Ascending aorta (tissue), 2 donors: ENCODE measurements at regions not wholly inside any gene's neighbourhood (a gene's known extent, or its start where the extent isn't known, plus 50 kb on each side); places are given as distances from the start of the nearest gene placed in this dataset.

Experiments used
- DNase-seq, 2 donors: peaks; one replicate each; pipeline ENCODE4 v3.0.0-alpha.2; 2019; ENCODE audit warnings: low spot score in 2 of 2
- H3K27ac ChIP-seq, 2 donors: fragments of 200-600 bp; sonication (generic); one replicate each; pipeline ENCODE4 v1.5.1; 2016 to 2017; ENCODE audit warnings: mild to moderate bottlenecking in 1 of 2
- H3K27me3 ChIP-seq: fragments of 200-600 bp; sonication (generic); one replicate; pipeline ENCODE4 v1.5.1; 2017
- H3K36me3 ChIP-seq, 2 donors: fragments of 200-600 bp; sonication (generic); one replicate each; pipeline ENCODE4 v1.5.1; 2016
- H3K4me1 ChIP-seq, 2 donors: fragments of 200-600 bp; sonication (generic); one replicate each; pipeline ENCODE4 v1.5.1; 2016 to 2017; ENCODE audit warnings: mild to moderate bottlenecking in 1 of 2
- H3K4me3 ChIP-seq, 2 donors: fragments of 200-600 bp; sonication (generic); one replicate each; pipeline ENCODE4 v1.5.1; 2016 to 2017; ENCODE audit warnings: mild to moderate bottlenecking in 1 of 2
- H3K9me3 ChIP-seq, 2 donors: fragments of 200-600 bp; sonication (generic); one replicate each; pipeline ENCODE4 v1.5.1; 2016
- CTCF ChIP-seq, 3 experiments: fragments of 200-600 bp in 2 of 3; fragments of 450-650 bp in 1 of 3; sonication (generic) in 2 of 3; IDR thresholded peaks; one replicate each; pipeline ENCODE4 v1.5.1; 2016 to 2019; ENCODE audit warnings: antibody characterized with exemption in 3 of 3, mild to moderate bottlenecking in 1 of 3, moderate library complexity in 1 of 3
- intact Hi-C: fragments of 100-400 bp; cut with DNase I; formaldehyde crosslinking; loops from one replicate; pipeline ENCODE4 v1.15.1; 2023

GRCh38 chr7:16046041-16046440 is 359.6 kb upstream of the MEOX2 start:
- no peak overlapping the region for H3K4me3 ChIP-seq
- TF ChIP-seq CTCF (IDR thresholded peaks at IDR 0.05): no peak
- H3K27ac ChIP-seq: no peak overlapping the region
- DNase-seq: no peak
- H3K4me1 ChIP-seq: no peaks in the 10 kb centered on the region
- H3K36me3 ChIP-seq: no peaks in the 10 kb centered on the region
- no peaks in the 10 kb centered on the region for H3K9me3 ChIP-seq
- intact Hi-C loops: no loop called here
- no peaks in the 10 kb centered on the region for H3K27me3 ChIP-seq

GRCh38 chr7:16045296-16045695 is 358.8 kb upstream of the MEOX2 start:
- H3K4me3 ChIP-seq: no peak overlapping the region
- intact Hi-C loops: no loop called here
- H3K27me3 ChIP-seq: no peaks in the 10 kb centered on the region
- H3K27ac ChIP-seq: no peak overlapping the region
- TF ChIP-seq CTCF (IDR thresholded peaks at IDR 0.05): no peak
- H3K4me1 ChIP-seq: no peaks in the 10 kb centered on the region
- no peaks in the 10 kb centered on the region for H3K36me3 ChIP-seq
- no peaks in the 10 kb centered on the region for H3K9me3 ChIP-seq
- DNase-seq: no peak

GRCh38 chr7:16044645-16045044 is 358.2 kb upstream of the MEOX2 start:
- Histone ChIP-seq H3K36me3 (no peaks in the 10 kb centered on the region), H3K4me1 (no peaks in the 10 kb centered on the region), H3K4me3 (no peak overlapping the region), H3K27ac (no peak overlapping the region), H3K27me3 (no peaks in the 10 kb centered on the region), H3K9me3 (no peaks in the 10 kb centered on the region)
- TF ChIP-seq CTCF (IDR thresholded peaks at IDR 0.05): no peak
- intact Hi-C loops: no loop called here
- no peak for DNase-seq

GRCh38 chr7:16040346-16040745 is 353.9 kb upstream of the MEOX2 start:
- Histone ChIP-seq H3K4me1 (no peaks in the 10 kb centered on the region), H3K36me3 (no peaks in the 10 kb centered on the region), H3K27me3 (no peaks in the 10 kb centered on the region), H3K27ac (no peak overlapping the region), H3K9me3 (no peaks in the 10 kb centered on the region), H3K4me3 (no peak overlapping the region)
- intact Hi-C loops: no loop called here
- no peak for DNase-seq
- TF ChIP-seq CTCF (IDR thresholded peaks at IDR 0.05): no peak

GRCh38 chr7:16038906-16039305 is 352.4 kb upstream of the MEOX2 start:
- no peak for TF ChIP-seq CTCF (IDR thresholded peaks at IDR 0.05)
- Histone ChIP-seq H3K4me1 (no peaks in the 10 kb centered on the region), H3K27me3 (no peaks in the 10 kb centered on the region), H3K9me3 (no peaks in the 10 kb centered on the region), H3K36me3 (no peaks in the 10 kb centered on the region), H3K4me3 (no peak overlapping the region), H3K27ac (no peak overlapping the region)
- DNase-seq: no peak
- intact Hi-C loops: no loop called here

GRCh38 chr7:16035392-16035791 is 348.9 kb upstream of the MEOX2 start:
- Histone ChIP-seq H3K9me3 (no peaks in the 10 kb centered on the region), H3K4me3 (no peak overlapping the region), H3K4me1 (no peaks in the 10 kb centered on the region), H3K27me3 (no peaks in the 10 kb centered on the region), H3K36me3 (no peaks in the 10 kb centered on the region), H3K27ac (no peak overlapping the region)
- intact Hi-C loops: no loop called here
- DNase-seq: no peak
- no peak for TF ChIP-seq CTCF (IDR thresholded peaks at IDR 0.05)
